PC-3 (cell line): ENCODE measurements at regions not wholly inside any gene's neighbourhood (a gene's known extent, or its start where the extent isn't known, plus 50 kb on each side); places are given as distances from the start of the nearest gene placed in this dataset.

Experiments used
- CTCF ChIP-seq: fragments of 300-600 bp; sonication (generic); conservative IDR thresholded peaks from 2 replicates; pipeline ENCODE4 v1.5.1; 2017; ENCODE audit warnings: antibody characterized with exemption, low read depth, mild to moderate bottlenecking, low read length
- EZH2 ChIP-seq: fragments of 300-600 bp; sonication (generic); IDR thresholded peaks from one replicate; pipeline ENCODE4 v1.6.1; 2017; ENCODE audit warnings: antibody characterized with exemption, mild to moderate bottlenecking, low read length; ENCODE audit not compliant: unreplicated experiment

GRCh38 chr15:77771616-77772015 lies 138.9 kb upstream of the LINGO1 start:
- no peak for TF ChIP-seq CTCF
- TF ChIP-seq EZH2 = no peak
